WTC11 (cell line): ENCODE measurements at regions not wholly inside any gene's neighbourhood (a gene's known extent, or its start where the extent isn't known, plus 50 kb on each side); places are given as distances from the start of the nearest gene placed in this dataset.

Source experiments
- ATAC-seq: fragments of 200-7000 bp; cut with Tn5 transposase; 2 replicates; pipeline ENCODE4 v1.10.0; 2021; ENCODE audit warnings: mild to moderate bottlenecking, moderate library complexity
- CTCF ChIA-PET: fragments of 300-600 bp; sonication (Branson Sonifier 250); formaldehyde crosslinking; loops from one replicate; lab custom pipeline; 2021; ENCODE audit warnings: antibody characterized with exemption; lab: Charles Lee
- POLR2A ChIA-PET: fragments of 350-600 bp; sonication (Branson Sonifier 250); formaldehyde crosslinking; loops from one replicate; lab custom pipeline; 2021; ENCODE audit warnings: antibody characterized with exemption; lab: Charles Lee
- DNase-seq: peaks from one replicate; pipeline ENCODE4 v3.0.0; 2021; ENCODE audit warnings: low spot score
- H3K27ac Mint-ChIP-seq: 2 replicates; pipeline ENCODE4 v1.8.0; 2021; ENCODE audit warnings: mixed read lengths
- H3K27me3 Mint-ChIP-seq: 2 replicates; pipeline ENCODE4 v1.8.0; 2021; ENCODE audit warnings: low read depth, mild to moderate bottlenecking, moderate library complexity, mixed read lengths
- H3K36me3 Mint-ChIP-seq: 2 replicates; pipeline ENCODE4 v1.8.0; 2021; ENCODE audit warnings: mixed read lengths
- H3K4me1 Mint-ChIP-seq: 2 replicates; pipeline ENCODE4 v1.8.0; 2022; ENCODE audit warnings: mixed read lengths
- H3K4me3 Mint-ChIP-seq: 2 replicates; pipeline ENCODE4 v1.8.0; 2021; ENCODE audit warnings: mild to moderate bottlenecking, moderate library complexity, mixed read lengths
- H3K9me3 Mint-ChIP-seq: 2 replicates; pipeline ENCODE4 v1.8.0; 2021; ENCODE audit warnings: mixed read lengths
- ATF1 ChIP-seq: sonication (generic); formaldehyde crosslinking; IDR thresholded peaks from 2 replicates; pipeline ENCODE4 v1.8.1; 2023; ENCODE audit warnings: mild to moderate bottlenecking, moderate library complexity, missing genetic modification reagents
- ATF2 ChIP-seq: sonication (generic); formaldehyde crosslinking; IDR thresholded peaks from 2 replicates; pipeline ENCODE4 v1.8.1; 2022; ENCODE audit warnings: low read depth, missing genetic modification reagents, borderline replicate concordance
- CREM ChIP-seq: sonication (generic); formaldehyde crosslinking; IDR thresholded peaks from 2 replicates; pipeline ENCODE4 v1.8.1; 2022; ENCODE audit warnings: mild to moderate bottlenecking, missing genetic modification reagents, moderate library complexity
- FOXJ3 ChIP-seq: sonication (generic); formaldehyde crosslinking; IDR thresholded peaks from 2 replicates; pipeline ENCODE4 v1.9.0; 2021; ENCODE audit warnings: missing genetic modification reagents, mild to moderate bottlenecking, borderline replicate concordance
- FOXK1 ChIP-seq: sonication (generic); formaldehyde crosslinking; IDR thresholded peaks from 2 replicates; pipeline ENCODE4 v1.8.0; 2022; ENCODE audit warnings: mild to moderate bottlenecking, moderate library complexity, missing genetic modification reagents
- GTF2I ChIP-seq: fragments of 250-450 bp; sonication (Bioruptor Pico); conservative IDR thresholded peaks from 2 replicates; pipeline ENCODE4 v1.4.0; 2021; ENCODE audit warnings: mild to moderate bottlenecking
- NFE2L1 ChIP-seq: sonication (generic); formaldehyde crosslinking; IDR thresholded peaks from 2 replicates; pipeline ENCODE4 v1.8.1; 2023; ENCODE audit warnings: missing genetic modification reagents
- PRDM15 ChIP-seq: sonication (generic); formaldehyde crosslinking; IDR thresholded peaks from 2 replicates; pipeline ENCODE4 v1.8.0; 2022; ENCODE audit warnings: missing genetic modification reagents
- PRRX2 ChIP-seq: fragments of 250-450 bp; sonication (Bioruptor Pico); IDR thresholded peaks from 2 replicates; pipeline ENCODE4 v1.8.0; 2021; ENCODE audit warnings: mild to moderate bottlenecking
- RORB ChIP-seq: fragments of 250-450 bp; sonication (Bioruptor Pico); IDR thresholded peaks from 2 replicates; pipeline ENCODE4 v1.9.0; 2021; ENCODE audit warnings: mild to moderate bottlenecking
- ZNF416 ChIP-seq: fragments of 250-450 bp; sonication (Bioruptor Pico); IDR thresholded peaks from 2 replicates; pipeline ENCODE4 v1.9.0; 2021; ENCODE audit warnings: mild to moderate bottlenecking, inconsistent platforms
- ZNF512 ChIP-seq: sonication (generic); formaldehyde crosslinking; IDR thresholded peaks from 2 replicates; pipeline ENCODE4 v1.8.1; 2022; ENCODE audit warnings: missing genetic modification reagents, borderline replicate concordance
- ZNF532 ChIP-seq: fragments of 250-450 bp; sonication (Bioruptor Pico); IDR thresholded peaks from 2 replicates; pipeline ENCODE4 v1.9.0; 2021; ENCODE audit warnings: mild to moderate bottlenecking, borderline replicate concordance
- ZNF671 ChIP-seq: fragments of 250-450 bp; sonication (Bioruptor Pico); IDR thresholded peaks from 2 replicates; pipeline ENCODE4 v1.8.0; 2021; ENCODE audit warnings: mild to moderate bottlenecking
- TF ChIP-seq, protein P1 (sequence below): sonication (generic); formaldehyde crosslinking; IDR thresholded peaks from 2 replicates; pipeline ENCODE4 v1.8.0; 2022; ENCODE audit warnings: mild to moderate bottlenecking, missing genetic modification reagents
- TF ChIP-seq, protein P2 (sequence below): fragments of 250-450 bp; sonication (Bioruptor Pico); conservative IDR thresholded peaks from 2 replicates; pipeline ENCODE4 v1.9.0; 2021; ENCODE audit warnings: mild to moderate bottlenecking
- TF ChIP-seq, protein P3 (sequence below): fragments of 250-450 bp; sonication (Bioruptor Pico); IDR thresholded peaks from 2 replicates; pipeline ENCODE4 v1.8.0; 2021; ENCODE audit warnings: mild to moderate bottlenecking
- TF ChIP-seq, protein P4 (sequence below): fragments of 200-600 bp; IDR thresholded peaks from 2 replicates; pipeline ENCODE4 v1.8.0; 2022; ENCODE audit warnings: antibody characterized with exemption

- no peak for TF ChIP-seq ZNF532 (CRISPR knock-in tag)
- TF ChIP-seq NFE2L1 (CRISPR knock-in tag): no peak
- TF ChIP-seq ZNF512 (CRISPR knock-in tag): no peak
- TF ChIP-seq, protein P1, sequence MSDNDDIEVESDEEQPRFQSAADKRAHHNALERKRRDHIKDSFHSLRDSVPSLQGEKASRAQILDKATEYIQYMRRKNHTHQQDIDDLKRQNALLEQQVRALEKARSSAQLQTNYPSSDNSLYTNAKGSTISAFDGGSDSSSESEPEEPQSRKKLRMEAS: no peak
- no peak for TF ChIP-seq ZNF671 (CRISPR knock-in tag)
These were observed 492.3 kb upstream of the VRK2 start (continued) for GRCh38 chr2:57554348-57554747.

DNA sequence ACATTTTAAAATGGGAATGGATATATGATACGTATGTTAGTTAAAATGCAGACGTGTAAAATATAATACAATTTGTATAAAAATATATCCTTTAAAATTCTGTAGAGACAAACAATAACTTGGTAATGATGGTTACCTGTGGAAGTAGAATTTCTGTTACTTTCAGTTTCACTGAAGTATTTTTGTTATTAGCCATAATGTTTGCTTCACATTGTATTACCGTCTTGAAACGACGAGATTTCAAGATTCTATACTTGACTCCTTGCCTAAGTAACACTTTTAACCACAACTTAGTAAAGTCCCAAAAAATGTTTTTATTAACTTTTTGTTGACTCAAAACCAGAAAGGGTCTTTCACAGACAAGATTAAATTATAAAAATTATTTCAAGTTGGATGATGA lies 488.3 kb upstream of the VRK2 start:
- no peak for DNase-seq
- ATAC-seq: no peak
- H3K27me3 Mint-ChIP-seq: no peaks in the 10 kb centered on the region; the same call in 1 of the 2 replicates
- ChIA-PET POLR2A (no interaction called here), CTCF (no interaction called here)
- H3K4me3 Mint-ChIP-seq: no peak overlapping the region
- peaks cover 12% of the 10 kb centered on the region for H3K9me3 Mint-ChIP-seq
- no peak overlapping the region for H3K27ac Mint-ChIP-seq
- H3K36me3 Mint-ChIP-seq: no peaks in the 10 kb centered on the region
- TF ChIP-seq GTF2I (CRISPR knock-in tag) (no peak), RORB (CRISPR knock-in tag) (no peak), PRRX2 (no peak), FOXJ3 (CRISPR knock-in tag) (no peak), ZNF416 (CRISPR knock-in tag) (no peak)
- no peaks in the 10 kb centered on the region for H3K4me1 Mint-ChIP-seq

GRCh38 chr2:57562495-57562894 lies 484.1 kb upstream of the VRK2 start:
- H3K36me3 Mint-ChIP-seq: no peaks in the 10 kb centered on the region
- ChIA-PET POLR2A (no interaction called here), CTCF (no interaction called here)
- ATAC-seq: no peak
- no peaks in the 10 kb centered on the region for H3K4me1 Mint-ChIP-seq
- no peak for DNase-seq
- H3K9me3 Mint-ChIP-seq: no peaks in the 10 kb centered on the region
- H3K27ac Mint-ChIP-seq: no peak overlapping the region
- no peaks in the 10 kb centered on the region; the same call in 1 of the 2 replicates for H3K27me3 Mint-ChIP-seq
- H3K4me3 Mint-ChIP-seq: no peak overlapping the region
- TF ChIP-seq, protein P2, sequence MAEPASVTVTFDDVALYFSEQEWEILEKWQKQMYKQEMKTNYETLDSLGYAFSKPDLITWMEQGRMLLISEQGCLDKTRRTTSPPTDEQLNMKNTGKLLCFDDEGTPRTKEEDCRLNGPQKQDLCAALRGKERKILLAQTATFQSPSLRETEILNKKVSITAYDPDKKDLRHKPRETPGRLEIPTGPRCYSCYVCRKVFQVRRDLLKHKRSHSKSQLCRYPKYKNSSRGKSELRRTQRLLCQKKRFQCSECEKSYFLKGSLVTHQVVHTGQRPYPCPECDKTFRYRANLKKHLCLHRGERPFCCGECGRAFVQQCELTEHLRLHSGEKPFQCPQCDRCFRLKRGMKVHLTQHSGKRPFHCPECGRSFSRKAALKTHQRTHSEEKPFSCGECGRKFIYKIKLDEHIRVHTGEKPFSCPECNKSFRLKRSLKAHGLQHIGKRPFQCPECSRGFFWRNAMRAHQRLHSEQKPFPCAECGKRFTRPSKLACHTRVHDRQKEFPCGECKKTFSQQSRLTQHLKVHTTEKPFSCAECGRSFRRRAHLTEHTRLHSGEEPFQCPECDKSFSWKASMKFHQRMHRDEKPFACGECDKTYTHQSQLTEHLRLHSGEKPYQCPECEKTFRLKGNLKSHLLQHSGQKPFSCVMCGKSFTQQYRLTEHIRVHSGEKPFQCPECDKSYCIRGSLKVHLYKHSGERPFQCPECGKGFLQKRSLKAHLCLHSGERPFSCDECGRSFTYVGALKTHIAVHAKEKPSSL (CRISPR knock-in tag): no peak
- TF ChIP-seq ATF1 (CRISPR knock-in tag) (no peak), CREM (CRISPR knock-in tag) (no peak), PRDM15 (no peak), FOXK1 (CRISPR knock-in tag) (no peak), ATF2 (CRISPR knock-in tag) (no peak)
- TF ChIP-seq, protein P3, sequence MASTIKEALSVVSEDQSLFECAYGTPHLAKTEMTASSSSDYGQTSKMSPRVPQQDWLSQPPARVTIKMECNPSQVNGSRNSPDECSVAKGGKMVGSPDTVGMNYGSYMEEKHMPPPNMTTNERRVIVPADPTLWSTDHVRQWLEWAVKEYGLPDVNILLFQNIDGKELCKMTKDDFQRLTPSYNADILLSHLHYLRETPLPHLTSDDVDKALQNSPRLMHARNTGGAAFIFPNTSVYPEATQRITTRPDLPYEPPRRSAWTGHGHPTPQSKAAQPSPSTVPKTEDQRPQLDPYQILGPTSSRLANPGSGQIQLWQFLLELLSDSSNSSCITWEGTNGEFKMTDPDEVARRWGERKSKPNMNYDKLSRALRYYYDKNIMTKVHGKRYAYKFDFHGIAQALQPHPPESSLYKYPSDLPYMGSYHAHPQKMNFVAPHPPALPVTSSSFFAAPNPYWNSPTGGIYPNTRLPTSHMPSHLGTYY (CRISPR knock-in tag): no peak
- TF ChIP-seq, protein P4, sequence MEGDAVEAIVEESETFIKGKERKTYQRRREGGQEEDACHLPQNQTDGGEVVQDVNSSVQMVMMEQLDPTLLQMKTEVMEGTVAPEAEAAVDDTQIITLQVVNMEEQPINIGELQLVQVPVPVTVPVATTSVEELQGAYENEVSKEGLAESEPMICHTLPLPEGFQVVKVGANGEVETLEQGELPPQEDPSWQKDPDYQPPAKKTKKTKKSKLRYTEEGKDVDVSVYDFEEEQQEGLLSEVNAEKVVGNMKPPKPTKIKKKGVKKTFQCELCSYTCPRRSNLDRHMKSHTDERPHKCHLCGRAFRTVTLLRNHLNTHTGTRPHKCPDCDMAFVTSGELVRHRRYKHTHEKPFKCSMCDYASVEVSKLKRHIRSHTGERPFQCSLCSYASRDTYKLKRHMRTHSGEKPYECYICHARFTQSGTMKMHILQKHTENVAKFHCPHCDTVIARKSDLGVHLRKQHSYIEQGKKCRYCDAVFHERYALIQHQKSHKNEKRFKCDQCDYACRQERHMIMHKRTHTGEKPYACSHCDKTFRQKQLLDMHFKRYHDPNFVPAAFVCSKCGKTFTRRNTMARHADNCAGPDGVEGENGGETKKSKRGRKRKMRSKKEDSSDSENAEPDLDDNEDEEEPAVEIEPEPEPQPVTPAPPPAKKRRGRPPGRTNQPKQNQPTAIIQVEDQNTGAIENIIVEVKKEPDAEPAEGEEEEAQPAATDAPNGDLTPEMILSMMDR: no peak
